Caco-2 (cell line): ENCODE measurements at regions not wholly inside any gene's neighbourhood (a gene's known extent, or its start where the extent isn't known, plus 50 kb on each side); places are given as distances from the start of the nearest gene placed in this dataset.

Experiments used
- BruUV-seq: library from RNA; stranded (reverse); fragments of 400-500 nt; replicated peaks from 2 replicates; lab custom pipeline; 2021; lab: Mats Ljungman, UMichigan
- CTCF ChIA-PET: fragments of 300-600 bp; sonication (Branson Sonifier 250); formaldehyde crosslinking; loops from one replicate; lab custom pipeline; 2022; ENCODE audit warnings: antibody characterized with exemption; lab: Charles Lee
- POLR2A ChIA-PET: fragments of 300-600 bp; sonication (Branson Sonifier 250); formaldehyde crosslinking; loops from one replicate; lab custom pipeline; 2022; ENCODE audit warnings: antibody characterized with exemption; lab: Charles Lee
- DNase-seq, 2 experiments: peaks; one replicate each; pipeline versions ENCODE4 v3.0.0 to v3.0.0-alpha.2; 2020 to 2022
- H3K27me3 ChIP-seq: replicated peaks from 2 replicates; pipeline ENCODE4 v1.6.0; 2011; ENCODE audit warnings: low read length; ENCODE audit not compliant: control insufficient read depth, insufficient read depth
- H3K36me3 ChIP-seq: 2 replicates; pipeline ENCODE4 v1.5.1; 2011; ENCODE audit warnings: low read length; ENCODE audit not compliant: control insufficient read depth, insufficient read depth
- H3K4me1 ChIP-seq: fragments of 250-450 bp; sonication (Bioruptor Pico); 2 replicates; pipeline ENCODE4 v1.5.1; 2020; ENCODE audit warnings: mild to moderate bottlenecking
- H3K4me3 ChIP-seq: 2 replicates; pipeline ENCODE4 v1.5.1; 2011; ENCODE audit warnings: low read depth, mild to moderate bottlenecking, control low read depth, low read length
- H3K9me3 ChIP-seq: fragments of 250-450 bp; sonication (Bioruptor Pico); 2 replicates; pipeline ENCODE4 v1.5.1; 2020; ENCODE audit warnings: mild to moderate bottlenecking, moderate library complexity
- H3K27ac Mint-ChIP-seq: one replicate; pipeline ENCODE4 v1.8.0; 2022; ENCODE audit warnings: mixed read lengths; ENCODE audit not compliant: unreplicated experiment
- H3K27me3 Mint-ChIP-seq: one replicate; pipeline ENCODE4 v1.8.0; 2022; ENCODE audit warnings: mixed read lengths; ENCODE audit not compliant: insufficient read depth, unreplicated experiment
- H3K36me3 Mint-ChIP-seq: one replicate; pipeline ENCODE4 v1.8.0; 2022; ENCODE audit warnings: mild to moderate bottlenecking, mixed read lengths; ENCODE audit not compliant: insufficient read depth, unreplicated experiment
- H3K4me1 Mint-ChIP-seq: one replicate; pipeline ENCODE4 v1.8.0; 2022; ENCODE audit warnings: low read depth, mixed read lengths; ENCODE audit not compliant: unreplicated experiment
- H3K4me3 Mint-ChIP-seq: one replicate; pipeline ENCODE4 v1.8.0; 2022; ENCODE audit warnings: mild to moderate bottlenecking, moderate library complexity, mixed read lengths; ENCODE audit not compliant: unreplicated experiment
- H3K9me3 Mint-ChIP-seq: one replicate; pipeline ENCODE4 v1.8.0; 2022; ENCODE audit warnings: mixed read lengths; ENCODE audit not compliant: unreplicated experiment
- intact Hi-C: fragments of 100-400 bp; cut with micrococcal nuclease; formaldehyde crosslinking; loops from one replicate; pipeline ENCODE4 v1.10.0; 2022; ENCODE audit not compliant: unreplicated experiment
- TF ChIP-seq, protein P1 (sequence below), 2 experiments: fragments of 200-600 bp in 1 of 2; IDR thresholded peaks; 1 replicate in 1 of 2; 2 replicates in 1 of 2; pipeline versions ENCODE4 v1.5.1 to v1.8.0; 2011 to 2022; ENCODE audit warnings: antibody characterized with exemption in 1 of 2, control low read depth in 1 of 2, inconsistent platforms in 1 of 2, low read depth in 1 of 2, low read length in 1 of 2, mild to moderate bottlenecking in 1 of 2, moderate library complexity in 1 of 2; ENCODE audit not compliant: insufficient read depth in 1 of 2, severe bottlenecking in 1 of 2, unreplicated experiment in 1 of 2

GRCh38 chr13:104980586-104980985 is 1554.9 kb downstream of the EFNB2 start:
- Mint-ChIP-seq H3K9me3 (no peaks in the 10 kb centered on the region), H3K4me1 (no peaks in the 10 kb centered on the region), H3K27ac (no peak overlapping the region), H3K36me3 (no peaks in the 10 kb centered on the region), H3K27me3 (peaks cover 4% of the 10 kb centered on the region), H3K4me3 (no peak overlapping the region)
- no peaks in the 10 kb centered on the region for H3K9me3 ChIP-seq
- no peaks in the 10 kb centered on the region for H3K36me3 ChIP-seq
- CTCF ChIA-PET: no interaction called here
- H3K4me1 ChIP-seq: no peaks in the 10 kb centered on the region
- H3K27me3 ChIP-seq: no peaks in the 10 kb centered on the region
- DNase-seq: no peak
- intact Hi-C loops: no loop called here
- no peak overlapping the region for H3K4me3 ChIP-seq
- TF ChIP-seq, protein P1, sequence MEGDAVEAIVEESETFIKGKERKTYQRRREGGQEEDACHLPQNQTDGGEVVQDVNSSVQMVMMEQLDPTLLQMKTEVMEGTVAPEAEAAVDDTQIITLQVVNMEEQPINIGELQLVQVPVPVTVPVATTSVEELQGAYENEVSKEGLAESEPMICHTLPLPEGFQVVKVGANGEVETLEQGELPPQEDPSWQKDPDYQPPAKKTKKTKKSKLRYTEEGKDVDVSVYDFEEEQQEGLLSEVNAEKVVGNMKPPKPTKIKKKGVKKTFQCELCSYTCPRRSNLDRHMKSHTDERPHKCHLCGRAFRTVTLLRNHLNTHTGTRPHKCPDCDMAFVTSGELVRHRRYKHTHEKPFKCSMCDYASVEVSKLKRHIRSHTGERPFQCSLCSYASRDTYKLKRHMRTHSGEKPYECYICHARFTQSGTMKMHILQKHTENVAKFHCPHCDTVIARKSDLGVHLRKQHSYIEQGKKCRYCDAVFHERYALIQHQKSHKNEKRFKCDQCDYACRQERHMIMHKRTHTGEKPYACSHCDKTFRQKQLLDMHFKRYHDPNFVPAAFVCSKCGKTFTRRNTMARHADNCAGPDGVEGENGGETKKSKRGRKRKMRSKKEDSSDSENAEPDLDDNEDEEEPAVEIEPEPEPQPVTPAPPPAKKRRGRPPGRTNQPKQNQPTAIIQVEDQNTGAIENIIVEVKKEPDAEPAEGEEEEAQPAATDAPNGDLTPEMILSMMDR (IDR thresholded peaks at IDR 0.05; ENCODE audit: insufficient read depth in 1 of 2, low read depth in 1 of 2, low read length in 1 of 2, severe bottlenecking in 1 of 2, unreplicated experiment in 1 of 2): no peak
- no TSS peak for BruUV-seq
- POLR2A ChIA-PET: no interaction called here

DNA sequence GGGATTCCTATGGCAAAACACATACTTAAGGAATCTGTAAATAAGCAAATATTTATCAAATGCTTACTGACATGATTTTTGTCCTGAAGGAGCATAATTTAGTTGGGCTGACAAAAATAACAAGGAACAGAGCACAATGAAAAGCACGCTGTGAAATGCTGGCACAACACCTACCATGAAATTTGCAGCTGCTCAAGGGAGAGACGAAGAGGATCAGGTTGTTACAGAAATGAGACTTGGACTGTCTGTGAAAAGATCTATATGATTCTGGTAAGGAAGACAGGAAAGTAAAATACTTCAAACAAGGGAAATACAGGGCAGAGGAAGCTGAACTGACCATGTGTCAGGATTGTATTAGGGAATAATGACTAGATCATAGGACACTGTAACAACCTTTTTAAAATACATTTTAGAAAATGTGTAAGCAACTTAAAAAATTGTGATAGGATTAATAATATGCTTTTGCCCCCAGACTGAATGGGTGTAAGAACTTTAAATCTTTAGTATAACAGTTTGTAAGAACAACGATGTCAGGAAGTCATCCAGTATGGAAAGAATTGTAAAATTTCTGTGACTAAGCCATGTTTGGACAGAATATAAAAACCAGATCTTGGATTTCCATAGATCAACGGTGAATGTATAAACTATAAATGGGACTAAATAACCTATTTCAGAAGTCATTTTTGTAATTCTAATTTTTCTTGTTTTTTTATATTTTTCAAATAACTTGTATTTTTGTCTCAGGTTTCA is 1556.0 kb downstream of the EFNB2 start:
- ChIA-PET CTCF (no interaction called here), POLR2A (no interaction called here)
- no TSS peak for BruUV-seq
- Mint-ChIP-seq H3K27me3 (peaks cover 4% of the 10 kb centered on the region), H3K27ac (no peak overlapping the region), H3K9me3 (no peaks in the 10 kb centered on the region), H3K4me3 (no peak overlapping the region), H3K36me3 (no peaks in the 10 kb centered on the region), H3K4me1 (no peaks in the 10 kb centered on the region)
- H3K9me3 ChIP-seq: no peaks in the 10 kb centered on the region
- no peak for DNase-seq
- H3K36me3 ChIP-seq: no peaks in the 10 kb centered on the region
- no peak overlapping the region for H3K4me3 ChIP-seq
- TF ChIP-seq, protein P1 (IDR thresholded peaks at IDR 0.05; ENCODE audit: insufficient read depth in 1 of 2, low read depth in 1 of 2, low read length in 1 of 2, severe bottlenecking in 1 of 2, unreplicated experiment in 1 of 2): no peak
- intact Hi-C loops: no loop called here
- no peaks in the 10 kb centered on the region for H3K4me1 ChIP-seq
- no peaks in the 10 kb centered on the region for H3K27me3 ChIP-seq

- intact Hi-C loops: no loop called here
- Mint-ChIP-seq H3K4me3 (no peak overlapping the region), H3K9me3 (no peaks in the 10 kb centered on the region), H3K36me3 (no peaks in the 10 kb centered on the region), H3K4me1 (no peaks in the 10 kb centered on the region), H3K27me3 (no peaks in the 10 kb centered on the region), H3K27ac (no peak overlapping the region)
- no TSS peak for BruUV-seq
- H3K4me1 ChIP-seq: no peaks in the 10 kb centered on the region
- H3K36me3 ChIP-seq: no peaks in the 10 kb centered on the region
- DNase-seq: no peak
- ChIA-PET CTCF (no interaction called here), POLR2A (no interaction called here)
- TF ChIP-seq, protein P1 (IDR thresholded peaks at IDR 0.05; ENCODE audit: insufficient read depth in 1 of 2, low read depth in 1 of 2, low read length in 1 of 2, severe bottlenecking in 1 of 2, unreplicated experiment in 1 of 2): no peak
- H3K9me3 ChIP-seq: no peaks in the 10 kb centered on the region
- no peaks in the 10 kb centered on the region for H3K27me3 ChIP-seq
- H3K4me3 ChIP-seq: no peak overlapping the region
These were observed 1558.5 kb downstream of the EFNB2 start for GRCh38 chr13:104976986-104977385.
